ENCODE measurements at regions not wholly inside any gene's neighbourhood (a gene's known extent, or its start where the extent isn't known, plus 50 kb on each side); places are given as distances from the start of the nearest gene placed in this dataset.

DNA sequence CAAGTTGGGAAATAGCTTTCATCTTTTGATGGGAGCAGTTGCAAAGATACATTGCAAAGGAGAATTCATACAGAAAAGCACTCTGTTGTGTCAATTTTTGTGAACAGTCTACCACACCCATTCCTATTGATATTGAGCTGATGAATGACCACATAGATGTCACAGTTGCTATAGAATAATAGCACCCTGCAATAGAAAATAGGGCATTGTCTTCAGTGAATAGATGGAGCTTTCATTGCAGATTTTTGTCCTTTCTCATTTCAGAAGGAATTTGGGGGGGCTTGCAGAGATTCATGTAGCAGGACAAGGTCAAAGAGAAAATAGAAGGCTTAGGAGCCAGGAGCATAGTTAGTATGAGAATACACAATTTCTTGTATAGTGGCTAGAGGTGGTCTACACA lies 237.9 kb downstream of the TMEM38B start:
- no peak for DNase-seq (ENCODE audit: extremely low spot score, unreplicated experiment)
- H3K4me1 Mint-ChIP-seq (ENCODE audit: unreplicated experiment): no peaks in the 10 kb centered on the region
- no peak overlapping the region for H3K27ac Mint-ChIP-seq (ENCODE audit: unreplicated experiment)
- no peaks in the 10 kb centered on the region for H3K27me3 Mint-ChIP-seq (ENCODE audit: unreplicated experiment)
- peaks cover 8% of the 10 kb centered on the region for H3K9me3 Mint-ChIP-seq (ENCODE audit: unreplicated experiment)
- TF ChIP-seq, protein P1, sequence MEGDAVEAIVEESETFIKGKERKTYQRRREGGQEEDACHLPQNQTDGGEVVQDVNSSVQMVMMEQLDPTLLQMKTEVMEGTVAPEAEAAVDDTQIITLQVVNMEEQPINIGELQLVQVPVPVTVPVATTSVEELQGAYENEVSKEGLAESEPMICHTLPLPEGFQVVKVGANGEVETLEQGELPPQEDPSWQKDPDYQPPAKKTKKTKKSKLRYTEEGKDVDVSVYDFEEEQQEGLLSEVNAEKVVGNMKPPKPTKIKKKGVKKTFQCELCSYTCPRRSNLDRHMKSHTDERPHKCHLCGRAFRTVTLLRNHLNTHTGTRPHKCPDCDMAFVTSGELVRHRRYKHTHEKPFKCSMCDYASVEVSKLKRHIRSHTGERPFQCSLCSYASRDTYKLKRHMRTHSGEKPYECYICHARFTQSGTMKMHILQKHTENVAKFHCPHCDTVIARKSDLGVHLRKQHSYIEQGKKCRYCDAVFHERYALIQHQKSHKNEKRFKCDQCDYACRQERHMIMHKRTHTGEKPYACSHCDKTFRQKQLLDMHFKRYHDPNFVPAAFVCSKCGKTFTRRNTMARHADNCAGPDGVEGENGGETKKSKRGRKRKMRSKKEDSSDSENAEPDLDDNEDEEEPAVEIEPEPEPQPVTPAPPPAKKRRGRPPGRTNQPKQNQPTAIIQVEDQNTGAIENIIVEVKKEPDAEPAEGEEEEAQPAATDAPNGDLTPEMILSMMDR (IDR thresholded peaks at IDR 0.05): no peak
- no peak overlapping the region for H3K4me3 Mint-ChIP-seq (ENCODE audit: unreplicated experiment)
- H3K36me3 Mint-ChIP-seq (ENCODE audit: unreplicated experiment): no peaks in the 10 kb centered on the region

DNA sequence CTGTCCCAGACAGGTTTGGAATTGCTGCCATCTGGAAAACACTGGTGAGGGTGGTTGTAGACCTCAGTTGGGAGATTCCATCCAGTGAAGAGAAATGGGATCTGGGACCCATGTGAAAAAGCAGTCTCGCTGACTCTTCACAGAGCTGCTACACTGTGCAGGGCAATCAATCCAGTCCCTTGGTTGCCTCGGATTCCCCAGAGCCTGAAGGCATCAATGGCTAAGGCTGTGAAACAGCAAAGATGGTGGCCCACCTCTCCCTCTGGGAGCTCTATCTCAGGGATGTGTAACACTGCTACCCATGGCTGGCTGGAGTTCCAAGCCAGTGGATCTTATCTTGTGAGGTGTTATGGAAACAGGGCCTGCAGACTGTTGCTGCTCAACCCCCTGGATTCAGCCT lies 256.1 kb downstream of the TMEM38B start:
- H3K27me3 Mint-ChIP-seq (ENCODE audit: unreplicated experiment): no peaks in the 10 kb centered on the region
- TF ChIP-seq, protein P1 (IDR thresholded peaks at IDR 0.05): no peak
- peaks cover 3% of the 10 kb centered on the region for H3K36me3 Mint-ChIP-seq (ENCODE audit: unreplicated experiment)
- H3K9me3 Mint-ChIP-seq (ENCODE audit: unreplicated experiment): peaks cover 23% of the 10 kb centered on the region
- no peak overlapping the region for H3K27ac Mint-ChIP-seq (ENCODE audit: unreplicated experiment)
- no peak overlapping the region for H3K4me3 Mint-ChIP-seq (ENCODE audit: unreplicated experiment)
- H3K4me1 Mint-ChIP-seq (ENCODE audit: unreplicated experiment): no peaks in the 10 kb centered on the region
- no peak for DNase-seq (ENCODE audit: extremely low spot score, unreplicated experiment)

DNA sequence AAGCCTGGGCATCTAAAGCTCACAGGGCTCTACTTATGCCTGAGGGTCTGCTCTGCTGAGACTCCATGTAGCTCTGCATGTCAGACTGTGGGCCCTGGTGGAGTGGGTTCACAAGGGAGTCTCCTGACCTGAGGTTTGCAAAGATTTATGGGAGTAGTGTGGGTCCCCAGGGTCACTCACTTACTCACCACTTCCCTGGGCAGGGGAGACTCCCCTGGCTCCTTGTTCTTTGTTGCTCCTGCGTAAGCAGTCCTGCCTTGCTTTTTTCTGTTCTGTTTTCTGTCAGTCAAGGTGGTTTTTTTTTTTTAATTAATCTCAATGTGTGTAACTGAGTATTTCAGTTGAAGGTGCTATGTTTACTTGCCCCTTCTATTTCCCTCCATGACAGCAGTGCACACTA lies 256.6 kb downstream of the TMEM38B start:
- TF ChIP-seq, protein P1 (IDR thresholded peaks at IDR 0.05): no peak
- Mint-ChIP-seq H3K9me3 (ENCODE audit: unreplicated experiment) (peaks cover 23% of the 10 kb centered on the region), H3K4me3 (ENCODE audit: unreplicated experiment) (no peak overlapping the region), H3K4me1 (ENCODE audit: unreplicated experiment) (no peaks in the 10 kb centered on the region), H3K36me3 (ENCODE audit: unreplicated experiment) (peaks cover 3% of the 10 kb centered on the region), H3K27ac (ENCODE audit: unreplicated experiment) (no peak overlapping the region), H3K27me3 (ENCODE audit: unreplicated experiment) (no peaks in the 10 kb centered on the region)
- no peak for DNase-seq (ENCODE audit: extremely low spot score, unreplicated experiment)

DNA sequence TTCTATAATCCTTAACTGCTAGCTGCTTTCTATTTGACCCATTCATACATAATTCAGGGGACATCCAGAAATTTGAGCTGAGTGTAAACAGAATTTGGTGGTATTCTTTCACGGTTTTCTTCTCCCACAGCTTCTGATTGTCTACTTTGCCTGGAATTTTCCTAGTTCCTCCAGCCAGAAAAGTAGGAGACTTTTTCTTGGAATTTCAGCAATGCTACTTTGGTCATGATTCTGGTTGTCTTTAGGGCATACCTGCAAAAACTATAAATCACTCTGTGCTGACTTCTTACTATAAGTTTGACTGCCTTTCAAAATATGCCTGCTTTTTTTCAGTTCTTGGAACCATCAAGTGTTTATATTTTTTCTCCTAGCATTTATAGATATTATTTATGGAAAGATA lies 260.2 kb downstream of the TMEM38B start:
- H3K36me3 Mint-ChIP-seq (ENCODE audit: unreplicated experiment): no peaks in the 10 kb centered on the region
- TF ChIP-seq, protein P1 (IDR thresholded peaks at IDR 0.05): no peak
- H3K27ac Mint-ChIP-seq (ENCODE audit: unreplicated experiment): no peak overlapping the region
- DNase-seq (ENCODE audit: extremely low spot score, unreplicated experiment): no peak
- H3K4me1 Mint-ChIP-seq (ENCODE audit: unreplicated experiment): peaks cover 2% of the 10 kb centered on the region
- peaks cover 4% of the 10 kb centered on the region for H3K9me3 Mint-ChIP-seq (ENCODE audit: unreplicated experiment)
- H3K27me3 Mint-ChIP-seq (ENCODE audit: unreplicated experiment): peaks cover 2% of the 10 kb centered on the region
- H3K4me3 Mint-ChIP-seq (ENCODE audit: unreplicated experiment): no peak overlapping the region

DNA sequence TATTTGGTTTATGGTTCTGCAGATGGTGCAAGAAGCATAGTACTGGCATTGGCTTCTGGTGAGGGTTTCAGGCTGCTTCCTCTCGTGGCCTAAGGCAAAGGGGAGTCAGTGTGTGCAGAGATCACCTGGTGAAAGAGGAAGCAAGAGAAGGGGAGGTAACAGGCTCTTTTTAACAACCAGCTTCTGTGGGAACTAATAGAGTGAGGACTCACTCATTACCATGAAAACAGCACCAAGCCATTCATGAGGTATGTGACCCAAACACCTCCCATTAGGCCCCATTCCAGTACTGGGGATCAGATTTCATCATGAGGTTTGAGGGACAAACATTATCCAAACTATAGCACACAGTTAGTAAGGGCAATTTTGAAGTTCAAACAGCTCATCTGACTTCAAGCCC lies 263.5 kb downstream of the TMEM38B start:
- TF ChIP-seq, protein P1 (IDR thresholded peaks at IDR 0.05): no peak
- Mint-ChIP-seq H3K9me3 (ENCODE audit: unreplicated experiment) (no peaks in the 10 kb centered on the region), H3K4me1 (ENCODE audit: unreplicated experiment) (peaks cover 4% of the 10 kb centered on the region), H3K27ac (ENCODE audit: unreplicated experiment) (no peak overlapping the region), H3K4me3 (ENCODE audit: unreplicated experiment) (no peak overlapping the region), H3K27me3 (ENCODE audit: unreplicated experiment) (peaks cover 2% of the 10 kb centered on the region), H3K36me3 (ENCODE audit: unreplicated experiment) (no peaks in the 10 kb centered on the region)
- no peak for DNase-seq (ENCODE audit: extremely low spot score, unreplicated experiment)

Data from osteocyte (in vitro differentiated cells).